ENCODE measurements at regions not wholly inside any gene's neighbourhood (a gene's known extent, or its start where the extent isn't known, plus 50 kb on each side); places are given as distances from the start of the nearest gene placed in this dataset.

DNA sequence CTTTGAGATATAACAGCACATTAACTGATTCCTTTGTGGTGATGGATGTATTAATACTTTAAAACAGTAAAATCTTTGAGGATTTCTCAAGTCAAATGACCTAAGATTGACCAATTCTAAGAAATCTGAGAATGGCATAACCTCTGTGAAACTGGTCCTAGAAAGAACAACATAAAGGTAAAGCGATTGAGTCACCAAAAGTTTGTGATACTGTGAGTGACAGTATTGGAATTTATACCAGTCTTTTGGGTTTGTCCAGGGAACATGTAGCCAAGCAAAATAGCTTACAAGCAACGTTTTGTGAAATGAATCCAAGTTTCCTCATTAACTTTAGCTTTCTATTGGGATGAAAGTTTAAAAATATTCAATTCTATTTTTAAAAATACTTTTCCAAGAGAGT is 157.4 kb upstream of the TMEM196 start:
- TF ChIP-seq, protein P1, sequence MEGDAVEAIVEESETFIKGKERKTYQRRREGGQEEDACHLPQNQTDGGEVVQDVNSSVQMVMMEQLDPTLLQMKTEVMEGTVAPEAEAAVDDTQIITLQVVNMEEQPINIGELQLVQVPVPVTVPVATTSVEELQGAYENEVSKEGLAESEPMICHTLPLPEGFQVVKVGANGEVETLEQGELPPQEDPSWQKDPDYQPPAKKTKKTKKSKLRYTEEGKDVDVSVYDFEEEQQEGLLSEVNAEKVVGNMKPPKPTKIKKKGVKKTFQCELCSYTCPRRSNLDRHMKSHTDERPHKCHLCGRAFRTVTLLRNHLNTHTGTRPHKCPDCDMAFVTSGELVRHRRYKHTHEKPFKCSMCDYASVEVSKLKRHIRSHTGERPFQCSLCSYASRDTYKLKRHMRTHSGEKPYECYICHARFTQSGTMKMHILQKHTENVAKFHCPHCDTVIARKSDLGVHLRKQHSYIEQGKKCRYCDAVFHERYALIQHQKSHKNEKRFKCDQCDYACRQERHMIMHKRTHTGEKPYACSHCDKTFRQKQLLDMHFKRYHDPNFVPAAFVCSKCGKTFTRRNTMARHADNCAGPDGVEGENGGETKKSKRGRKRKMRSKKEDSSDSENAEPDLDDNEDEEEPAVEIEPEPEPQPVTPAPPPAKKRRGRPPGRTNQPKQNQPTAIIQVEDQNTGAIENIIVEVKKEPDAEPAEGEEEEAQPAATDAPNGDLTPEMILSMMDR (IDR thresholded peaks at IDR 0.05; ENCODE audit: low read depth, low read length) = no peak
- no peaks in the 10 kb centered on the region; the same call in 1 of the 2 replicates for H3K9me3 ChIP-seq (ENCODE audit: control insufficient read depth, insufficient read depth, low read length)
- no peak for DNase-seq (ENCODE audit: low read depth, low spot score)
- ChIA-PET POLR2A (no interaction called here), CTCF (no interaction called here)
- H3K27ac ChIP-seq (ENCODE audit: low read depth, low read length) = no peak overlapping the region
- no peaks in the 10 kb centered on the region for H3K27me3 ChIP-seq (ENCODE audit: control insufficient read depth, insufficient read depth, low read length)
- no peak overlapping the region for H3K4me3 ChIP-seq (ENCODE audit: low read depth, low read length)

DNA sequence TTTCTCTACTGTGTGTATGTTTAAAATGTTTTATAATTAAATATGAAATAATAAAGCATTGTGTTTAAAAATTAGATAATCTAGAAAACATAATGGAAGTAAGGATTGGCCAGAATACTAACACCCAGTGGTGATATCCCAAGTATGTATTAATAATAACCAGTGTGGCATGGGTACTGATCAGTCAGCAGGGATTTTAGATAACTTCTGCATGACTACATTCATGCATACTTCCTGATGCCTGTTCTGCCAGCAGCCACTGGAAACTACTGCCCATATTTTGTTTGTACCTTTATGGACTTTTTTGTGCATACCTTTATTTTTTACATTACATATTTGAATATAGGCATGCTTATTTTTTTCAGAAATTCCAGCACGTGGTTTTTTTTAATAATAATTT is 156.6 kb upstream of the TMEM196 start:
- Histone ChIP-seq H3K9me3 (ENCODE audit: control insufficient read depth, insufficient read depth, low read length) (no peaks in the 10 kb centered on the region; the same call in 1 of the 2 replicates), H3K27me3 (ENCODE audit: control insufficient read depth, insufficient read depth, low read length) (no peaks in the 10 kb centered on the region), H3K4me3 (ENCODE audit: low read depth, low read length) (no peak overlapping the region), H3K27ac (ENCODE audit: low read depth, low read length) (no peak overlapping the region)
- TF ChIP-seq, protein P1 (IDR thresholded peaks at IDR 0.05; ENCODE audit: low read depth, low read length) = no peak
- ChIA-PET CTCF (no interaction called here), POLR2A (no interaction called here)
- no peak for DNase-seq (ENCODE audit: low read depth, low spot score)

DNA sequence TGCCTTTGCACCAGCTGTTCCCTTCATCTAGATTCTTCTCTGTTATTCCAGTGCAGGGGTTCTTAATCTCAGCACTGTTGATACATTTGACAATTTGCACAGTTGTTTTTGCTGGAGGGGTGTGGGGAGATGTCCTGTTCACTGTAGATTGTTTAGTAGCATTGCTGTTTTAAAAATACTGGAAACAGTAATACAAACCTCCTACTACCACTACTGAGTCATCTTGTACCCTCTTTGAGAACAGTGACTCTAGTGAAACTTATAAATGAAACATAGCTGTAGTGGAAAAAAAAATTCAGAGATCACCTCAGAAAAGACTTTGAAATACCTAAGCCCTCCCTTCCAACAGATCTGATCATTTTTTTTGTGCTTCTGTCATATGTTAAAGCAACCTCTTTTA is 154.8 kb upstream of the TMEM196 start:
- DNase-seq (ENCODE audit: low read depth, low spot score) = no peak
- Histone ChIP-seq H3K4me3 (ENCODE audit: low read depth, low read length) (no peak overlapping the region), H3K27ac (ENCODE audit: low read depth, low read length) (no peak overlapping the region), H3K27me3 (ENCODE audit: control insufficient read depth, insufficient read depth, low read length) (no peaks in the 10 kb centered on the region), H3K9me3 (ENCODE audit: control insufficient read depth, insufficient read depth, low read length) (no peaks in the 10 kb centered on the region)
- CTCF ChIA-PET = no interaction called here
- POLR2A ChIA-PET = no interaction called here
- TF ChIP-seq, protein P1 (IDR thresholded peaks at IDR 0.05; ENCODE audit: low read depth, low read length) = no peak

DNA sequence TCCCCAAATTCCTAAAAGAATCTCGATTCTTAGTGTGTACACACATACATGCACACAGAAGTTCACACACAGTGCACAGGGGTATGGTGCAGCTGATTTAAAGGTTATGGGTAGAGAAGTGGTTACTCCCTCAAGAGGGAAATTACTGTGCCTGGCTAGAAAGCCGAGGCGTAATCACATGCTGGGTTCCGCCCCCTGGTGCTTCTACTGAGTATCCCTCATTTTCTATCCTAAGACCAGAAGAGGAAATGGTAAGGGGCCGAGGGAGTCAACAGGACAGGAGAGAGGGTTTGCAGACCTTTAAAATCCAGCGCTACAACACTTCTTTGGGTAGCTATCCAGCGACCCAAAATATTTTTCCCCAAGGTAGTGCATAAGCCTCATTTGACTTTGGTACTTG is 147.3 kb upstream of the TMEM196 start:
- ChIA-PET POLR2A (no interaction called here), CTCF (no interaction called here)
- H3K27ac ChIP-seq (ENCODE audit: low read depth, low read length) = no peak overlapping the region
- no peaks in the 10 kb centered on the region for H3K27me3 ChIP-seq (ENCODE audit: control insufficient read depth, insufficient read depth, low read length)
- no peak for DNase-seq (ENCODE audit: low read depth, low spot score)
- TF ChIP-seq, protein P1 (IDR thresholded peaks at IDR 0.05; ENCODE audit: low read depth, low read length) = no peak
- H3K4me3 ChIP-seq (ENCODE audit: low read depth, low read length) = no peak overlapping the region
- H3K9me3 ChIP-seq (ENCODE audit: control insufficient read depth, insufficient read depth, low read length) = no peaks in the 10 kb centered on the region; the same call in 1 of the 2 replicates

DNA sequence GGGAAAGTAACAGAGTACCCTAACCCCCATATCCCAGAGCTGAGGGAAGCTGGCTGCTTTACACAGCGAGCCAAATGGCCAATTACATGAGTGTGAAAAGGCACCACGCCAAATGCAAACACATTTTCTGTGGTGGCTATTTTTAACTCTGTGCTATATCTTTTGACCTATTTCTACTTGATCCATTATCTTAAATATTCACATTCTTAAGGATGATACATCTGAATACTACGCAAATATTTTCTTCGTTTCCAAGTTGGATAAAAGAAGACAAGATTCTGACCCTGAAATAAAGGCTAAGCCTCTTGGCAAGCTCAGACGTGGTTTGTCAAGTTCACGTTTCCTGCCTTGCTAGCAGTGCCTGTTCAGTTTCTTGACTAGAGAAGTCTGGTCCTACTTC is 146.7 kb upstream of the TMEM196 start:
- TF ChIP-seq, protein P1 (IDR thresholded peaks at IDR 0.05; ENCODE audit: low read depth, low read length) = no peak
- CTCF ChIA-PET = no interaction called here
- DNase-seq (ENCODE audit: low read depth, low spot score) = no peak
- Histone ChIP-seq H3K27ac (ENCODE audit: low read depth, low read length) (no peak overlapping the region), H3K27me3 (ENCODE audit: control insufficient read depth, insufficient read depth, low read length) (no peaks in the 10 kb centered on the region), H3K4me3 (ENCODE audit: low read depth, low read length) (no peak overlapping the region), H3K9me3 (ENCODE audit: control insufficient read depth, insufficient read depth, low read length) (no peaks in the 10 kb centered on the region; the same call in 1 of the 2 replicates)
- POLR2A ChIA-PET = no interaction called here

Measured in AG04450 (cell line).